HG03521 (cell line): ENCODE measurements at regions not wholly inside any gene's neighbourhood (a gene's known extent, or its start where the extent isn't known, plus 50 kb on each side); places are given as distances from the start of the nearest gene placed in this dataset.
A peak's percentile ranks its signal among the peaks of the same experiment; 100 is the strongest.
"Not testable (repeated sequence)": the region's sequence is repeated elsewhere in the genome, so short reads cannot be mapped to it uniquely, and the experiment has no call there.

Experiments used
- ATAC-seq: cut with Tn5 transposase; IDR thresholded peaks from one replicate; pipeline ENCODE4 v1.9.1; 2021; ENCODE audit warnings: mild to moderate bottlenecking, moderate library complexity; ENCODE audit not compliant: unreplicated experiment

DNA sequence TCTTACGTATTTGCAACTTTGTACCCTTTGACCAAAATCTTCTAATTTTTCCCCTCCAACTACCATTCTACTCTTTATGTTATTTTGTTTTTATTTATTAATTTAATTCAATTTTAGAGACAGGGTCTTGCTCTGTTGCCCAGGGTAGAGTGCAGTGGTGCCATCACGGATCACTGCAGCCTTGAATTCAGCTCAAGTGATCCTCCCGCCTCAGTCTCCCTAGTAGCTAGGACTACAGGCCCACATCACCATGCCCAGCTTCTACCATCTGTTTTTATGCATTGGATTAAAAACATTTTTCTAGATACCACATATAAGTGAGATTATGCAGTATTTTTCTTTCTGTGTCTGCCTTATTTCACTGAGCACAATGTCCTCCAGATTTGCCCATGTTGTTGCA lies 2912.5 kb downstream of the RPIA start:
- ATAC-seq: not testable (repeated sequence)

DNA sequence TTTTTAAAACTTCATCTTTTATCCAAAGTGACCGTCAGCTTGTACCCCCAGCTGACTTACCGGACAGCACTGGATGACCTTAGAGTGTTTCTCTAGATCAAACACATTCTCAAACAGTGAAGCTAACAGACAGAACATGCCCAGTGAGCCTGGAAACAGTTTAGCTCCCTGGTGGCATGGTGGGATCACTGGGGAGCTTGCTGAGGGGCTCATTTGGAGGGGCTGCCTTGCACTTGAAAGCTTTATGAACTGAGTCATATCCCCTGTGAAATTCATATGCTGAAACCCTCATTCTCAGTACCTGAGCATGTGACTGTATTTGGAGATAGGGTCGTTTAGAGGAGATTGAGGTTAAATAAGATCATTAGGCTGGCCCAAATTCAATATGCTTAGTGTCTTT lies 2913.2 kb downstream of the RPIA start:
- not testable (repeated sequence) for ATAC-seq

DNA sequence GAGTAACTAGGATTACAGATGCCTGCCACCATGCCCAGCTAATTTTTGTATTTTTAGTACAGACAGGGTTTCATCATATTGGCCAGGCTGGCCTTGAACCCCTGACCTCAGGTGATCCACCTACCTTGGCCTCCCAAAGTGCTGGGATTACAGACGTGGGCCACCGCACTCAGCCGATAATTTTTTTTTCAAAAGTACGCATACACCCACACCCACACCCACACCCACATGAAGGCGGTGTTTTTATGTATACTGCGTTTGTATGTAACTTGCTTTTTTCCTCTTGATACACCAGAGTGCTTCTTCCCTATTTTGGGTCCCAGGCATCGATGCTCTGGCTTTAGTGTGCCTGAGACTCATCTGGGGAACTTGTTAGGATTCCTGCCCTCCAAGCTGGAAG lies 2932.3 kb downstream of the RPIA start:
- not testable (repeated sequence) for ATAC-seq

DNA sequence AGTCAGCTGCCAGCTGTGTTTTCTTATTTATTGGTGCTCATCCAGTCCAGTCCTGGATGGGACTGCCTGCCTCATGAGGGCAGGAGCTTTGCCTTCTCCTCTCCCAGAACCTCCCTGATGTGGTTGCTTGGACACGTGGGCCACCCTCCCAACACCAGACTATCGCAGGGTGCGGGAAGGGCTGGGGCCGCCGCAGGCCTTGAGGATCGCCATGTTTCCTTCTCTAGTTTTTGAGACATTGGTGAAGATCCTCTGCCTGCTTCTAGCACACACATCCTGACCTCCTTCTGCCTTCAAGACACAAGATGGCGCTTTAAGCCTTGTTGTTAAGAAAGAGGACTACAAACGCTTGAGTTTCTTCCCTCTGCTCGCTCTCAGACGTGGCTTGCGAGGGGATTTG lies 2937.0 kb downstream of the RPIA start:
- ATAC-seq: not testable (repeated sequence)

DNA sequence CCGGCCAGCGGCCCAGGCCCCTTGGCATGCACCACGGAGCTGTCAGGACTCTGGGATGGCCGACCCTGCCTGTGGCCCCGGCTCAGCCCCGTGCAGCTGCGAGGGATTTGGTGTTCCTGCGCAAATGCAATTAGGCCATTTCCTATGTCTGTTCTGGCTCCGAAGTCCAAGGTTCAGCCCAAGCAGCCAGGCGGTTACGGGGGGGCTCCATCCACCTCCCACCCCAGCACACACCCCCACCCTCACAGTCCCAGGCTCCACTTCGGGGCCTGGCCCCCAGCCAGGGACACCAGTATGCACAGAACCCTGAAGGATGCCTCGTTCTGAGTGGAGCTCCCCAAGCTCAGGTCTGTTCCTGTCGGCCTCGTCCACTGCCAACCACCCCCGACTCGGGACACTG lies 2965.7 kb downstream of the RPIA start:
- not testable (repeated sequence) for ATAC-seq

DNA sequence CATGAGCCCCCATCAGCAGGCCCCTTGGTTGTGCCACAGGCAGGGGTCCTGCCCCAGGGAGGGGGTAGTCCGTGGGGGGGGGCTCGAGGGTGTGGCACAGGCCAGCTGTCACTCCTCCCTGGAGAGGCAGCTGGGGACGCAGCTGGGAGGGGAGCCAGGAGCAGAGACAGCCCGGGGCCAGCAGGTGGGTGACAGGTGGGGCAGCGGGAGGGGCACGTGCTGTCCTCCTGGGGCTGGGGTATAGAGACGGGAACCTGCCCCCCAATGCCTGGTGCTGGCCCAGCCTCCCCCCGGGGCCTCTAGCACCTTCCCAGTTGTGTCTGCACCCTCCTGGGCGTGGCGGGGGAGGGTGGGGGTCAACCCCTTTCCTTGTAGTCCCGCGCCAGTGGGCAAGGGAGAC lies 2966.9 kb downstream of the RPIA start:
- not testable (repeated sequence) for ATAC-seq

DNA sequence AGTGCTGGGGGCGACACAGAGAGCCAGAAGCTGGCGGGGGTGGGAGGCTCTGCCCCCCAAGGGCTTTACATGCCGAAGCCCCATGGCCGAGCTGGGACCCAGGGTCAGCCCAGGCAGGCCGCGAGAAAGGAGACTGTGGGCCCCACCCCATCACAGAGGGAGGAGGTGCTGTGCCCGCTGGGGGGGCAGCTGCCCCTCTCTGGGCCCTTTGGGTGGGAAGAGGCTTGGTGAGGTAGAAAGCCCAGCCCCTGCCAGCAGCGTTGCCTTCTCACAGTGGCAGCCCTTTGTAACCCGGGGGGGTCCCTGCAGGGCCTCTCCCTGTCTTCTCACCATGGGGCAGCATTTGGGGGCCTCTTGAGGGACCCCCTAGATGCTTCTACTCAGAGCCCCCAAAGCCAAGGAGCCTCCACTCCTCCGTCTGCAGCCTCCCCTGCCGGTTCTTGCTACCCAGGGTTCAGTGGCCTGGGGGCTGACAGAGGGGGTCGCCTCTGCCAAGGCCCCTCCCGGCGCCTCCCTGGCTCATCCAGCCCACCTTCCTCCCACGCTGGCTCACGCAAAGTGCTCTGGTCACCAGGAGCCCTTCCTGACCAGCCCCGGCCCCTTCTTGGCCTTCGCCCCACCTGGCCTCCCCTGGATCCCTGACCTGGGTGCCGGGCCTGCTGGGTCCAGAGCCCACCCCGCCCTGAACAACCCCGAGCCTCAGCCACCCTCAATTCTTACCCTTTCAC lies 2967.9 kb downstream of the RPIA start:
- not testable (repeated sequence) for ATAC-seq

DNA sequence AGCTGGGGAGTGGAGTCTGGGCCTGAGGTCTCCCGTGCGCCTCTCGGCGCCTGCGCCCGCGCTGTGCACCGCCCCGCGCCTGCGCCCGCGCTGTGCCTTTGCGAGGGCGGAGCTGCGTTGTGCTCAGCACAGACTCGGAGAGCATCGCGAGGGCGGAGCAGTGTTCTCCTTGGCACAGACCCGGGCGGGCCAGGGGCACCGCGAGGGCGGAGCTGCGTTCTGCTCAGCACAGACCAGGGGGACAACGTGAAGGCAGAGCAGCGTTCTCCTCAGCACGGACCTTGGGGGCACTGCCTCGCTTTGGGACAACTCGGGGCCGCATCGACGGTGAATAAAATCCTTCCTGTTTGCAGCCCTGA lies 2968.4 kb downstream of the RPIA start:
- ATAC-seq: peak; percentile 97

DNA sequence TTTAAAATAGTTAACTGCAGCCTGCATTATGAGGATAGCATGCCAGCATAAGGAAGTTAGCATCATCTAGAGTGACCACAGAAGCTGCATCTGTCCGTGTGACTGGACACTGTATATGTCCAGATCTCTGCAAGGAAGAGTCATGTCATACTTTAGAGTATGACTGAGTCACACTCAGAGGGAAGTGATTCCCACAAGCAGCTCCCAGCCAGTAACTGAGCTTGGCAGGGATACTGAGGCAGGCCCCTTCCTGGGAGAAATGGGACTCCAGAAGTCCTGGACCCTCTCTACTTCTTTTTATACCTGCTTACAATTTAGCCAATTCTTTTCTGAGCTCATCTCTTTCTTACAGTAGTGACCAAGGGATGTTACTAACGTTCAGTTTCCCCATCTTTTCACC lies 2975.9 kb downstream of the RPIA start:
- not testable (repeated sequence) for ATAC-seq

DNA sequence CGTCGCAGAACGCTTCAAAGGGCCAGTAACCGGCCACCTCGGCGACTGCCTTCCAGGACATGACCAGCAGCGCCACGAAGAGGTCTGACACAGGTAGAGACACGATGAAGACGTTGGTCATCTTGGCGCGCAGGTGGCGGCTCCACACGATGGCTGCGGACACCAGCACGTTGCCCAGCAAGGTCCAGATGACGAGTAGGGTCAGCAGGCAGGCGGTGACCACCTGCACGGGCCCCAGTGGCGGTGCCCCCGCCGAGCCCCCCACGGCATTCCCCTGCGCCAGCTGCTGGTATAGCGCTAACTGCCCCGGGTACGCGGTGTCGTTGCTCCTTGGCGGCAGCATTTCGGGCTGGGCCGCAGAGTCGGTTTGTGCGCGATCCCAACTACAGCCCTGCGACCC lies 2994.1 kb downstream of the RPIA start:
- ATAC-seq: not testable (repeated sequence)

DNA sequence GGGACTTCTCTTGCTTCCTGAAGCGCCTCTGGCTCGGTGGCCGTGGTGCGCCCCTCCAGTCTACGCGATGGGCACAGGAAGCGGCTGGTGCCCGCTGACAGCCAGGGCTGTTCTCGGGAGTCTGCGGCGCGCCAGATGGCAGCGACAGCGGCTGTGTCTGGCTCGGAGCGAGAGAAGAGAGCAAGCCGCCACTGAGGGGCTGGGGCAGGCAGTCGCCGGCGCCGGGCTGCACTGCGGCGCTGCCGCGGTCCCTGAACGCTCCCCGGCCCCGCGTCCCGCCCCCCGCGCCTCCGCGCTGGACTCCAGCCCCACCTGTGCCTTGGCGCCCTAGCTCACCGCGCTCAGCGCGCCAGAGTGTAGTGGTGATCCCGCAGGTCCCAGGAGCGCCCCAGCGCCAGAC lies 2994.6 kb downstream of the RPIA start:
- ATAC-seq: not testable (repeated sequence)
